Ovary (tissue), 3 donors: ENCODE measurements at regions not wholly inside any gene's neighbourhood (a gene's known extent, or its start where the extent isn't known, plus 50 kb on each side); places are given as distances from the start of the nearest gene placed in this dataset.

Experiments
- POLR2A ChIP-seq: fragments of 450-650 bp; IDR thresholded peaks from one replicate; pipeline ENCODE4 v1.6.1; 2017; ENCODE audit warnings: antibody characterized with exemption, mild to moderate bottlenecking, moderate library complexity
- TF ChIP-seq, protein P1 (sequence below), 3 donors: fragments of 450-650 bp in 2 of 3; fragments of 200-600 bp in 1 of 3; IDR thresholded peaks; one replicate each; pipeline versions ENCODE4 v1.5.1 to v1.8.0; 2016 to 2022; ENCODE audit warnings: antibody characterized with exemption in 3 of 3, mild to moderate bottlenecking in 1 of 3
- donor health status: DM: no; HTN: no; CAD: no.

DNA sequence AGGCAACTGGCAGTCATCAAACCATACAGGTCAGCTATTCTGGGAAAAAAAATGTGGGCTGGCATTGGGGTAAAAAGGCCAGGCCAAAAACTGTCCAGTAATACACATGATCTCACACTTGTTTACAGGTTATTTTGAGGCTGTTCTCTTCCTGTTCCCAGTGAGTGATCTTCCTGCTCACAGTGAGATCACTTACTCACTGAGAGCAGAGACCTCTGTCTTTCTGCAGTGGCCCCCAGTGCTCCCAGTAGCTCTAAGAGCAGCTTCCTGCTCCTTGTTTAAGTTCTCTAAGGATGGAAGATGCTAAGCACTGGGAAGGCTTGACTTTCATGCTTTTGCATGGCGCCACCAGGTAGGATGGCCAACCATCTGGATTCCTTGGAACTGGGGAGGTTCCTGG, 93.5 kb upstream of the KIAA1217 start:
- TF ChIP-seq, protein P1, sequence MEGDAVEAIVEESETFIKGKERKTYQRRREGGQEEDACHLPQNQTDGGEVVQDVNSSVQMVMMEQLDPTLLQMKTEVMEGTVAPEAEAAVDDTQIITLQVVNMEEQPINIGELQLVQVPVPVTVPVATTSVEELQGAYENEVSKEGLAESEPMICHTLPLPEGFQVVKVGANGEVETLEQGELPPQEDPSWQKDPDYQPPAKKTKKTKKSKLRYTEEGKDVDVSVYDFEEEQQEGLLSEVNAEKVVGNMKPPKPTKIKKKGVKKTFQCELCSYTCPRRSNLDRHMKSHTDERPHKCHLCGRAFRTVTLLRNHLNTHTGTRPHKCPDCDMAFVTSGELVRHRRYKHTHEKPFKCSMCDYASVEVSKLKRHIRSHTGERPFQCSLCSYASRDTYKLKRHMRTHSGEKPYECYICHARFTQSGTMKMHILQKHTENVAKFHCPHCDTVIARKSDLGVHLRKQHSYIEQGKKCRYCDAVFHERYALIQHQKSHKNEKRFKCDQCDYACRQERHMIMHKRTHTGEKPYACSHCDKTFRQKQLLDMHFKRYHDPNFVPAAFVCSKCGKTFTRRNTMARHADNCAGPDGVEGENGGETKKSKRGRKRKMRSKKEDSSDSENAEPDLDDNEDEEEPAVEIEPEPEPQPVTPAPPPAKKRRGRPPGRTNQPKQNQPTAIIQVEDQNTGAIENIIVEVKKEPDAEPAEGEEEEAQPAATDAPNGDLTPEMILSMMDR (IDR thresholded peaks at IDR 0.05): no peak
- TF ChIP-seq POLR2A: no peak
